GM23248 (cell line): ENCODE measurements at regions not wholly inside any gene's neighbourhood (a gene's known extent, or its start where the extent isn't known, plus 50 kb on each side); places are given as distances from the start of the nearest gene placed in this dataset.

Experiments used
- EZH2 ChIP-seq: fragments of 200-600 bp; sonication (generic); IDR thresholded peaks from 2 replicates; pipeline ENCODE4 v1.6.1; 2018; ENCODE audit warnings: antibody characterized with exemption, mild to moderate bottlenecking; ENCODE audit not compliant: insufficient read depth, poor library complexity, severe bottlenecking
- EZH2phosphoT487 ChIP-seq: fragments of 200-600 bp; sonication (generic); IDR thresholded peaks from 2 replicates; pipeline ENCODE4 v1.6.1; 2018; ENCODE audit warnings: antibody characterized with exemption, moderate library complexity, mild to moderate bottlenecking, low read depth; ENCODE audit not compliant: insufficient read depth

DNA sequence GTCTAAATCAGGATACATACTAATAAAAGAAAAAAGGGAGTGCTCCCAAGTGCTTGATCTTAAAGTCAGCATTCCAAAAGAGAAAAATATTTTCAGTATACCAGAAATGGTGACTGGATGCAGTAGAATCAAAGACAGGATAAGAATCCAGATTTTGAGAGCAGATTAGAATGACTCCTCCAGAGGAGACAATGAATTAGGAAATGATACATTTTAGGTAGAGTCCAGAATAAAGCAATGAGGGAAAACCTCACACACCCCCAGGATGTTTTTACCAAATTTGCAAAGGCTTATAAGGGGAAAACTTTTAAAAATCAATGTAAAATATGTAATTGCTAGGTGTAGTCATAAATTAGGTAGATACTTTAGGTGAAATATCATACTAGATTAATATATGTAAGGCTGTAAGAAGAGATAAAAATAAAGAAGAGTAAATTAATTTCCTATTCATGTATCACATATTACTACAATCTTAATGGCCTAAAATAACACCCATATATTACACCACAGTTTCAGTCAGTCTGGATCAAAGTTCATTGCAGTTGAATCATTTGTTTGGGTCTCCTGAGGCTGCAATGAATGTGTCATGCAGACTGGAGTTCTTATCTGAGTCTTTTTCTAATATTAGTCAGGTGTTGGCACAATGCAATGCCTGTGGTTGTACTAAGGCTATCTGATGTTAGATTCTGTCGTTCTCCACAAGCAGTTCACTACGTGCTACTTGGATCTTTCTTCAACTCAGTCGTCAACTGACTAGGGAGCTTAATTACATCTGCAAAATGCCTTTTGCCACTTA lies 547.8 kb upstream of the EPHA6 start:
- TF ChIP-seq EZH2 (no peak), EZH2phosphoT487 (no peak)
